GM18519 (cell line): ENCODE measurements at regions not wholly inside any gene's neighbourhood (a gene's known extent, or its start where the extent isn't known, plus 50 kb on each side); places are given as distances from the start of the nearest gene placed in this dataset.

Source experiments
- ATAC-seq: cut with Tn5 transposase; IDR thresholded peaks from one replicate; pipeline ENCODE4 v1.9.1; 2021; ENCODE audit warnings: mild to moderate bottlenecking, moderate library complexity; ENCODE audit not compliant: unreplicated experiment, low FRiP score

DNA sequence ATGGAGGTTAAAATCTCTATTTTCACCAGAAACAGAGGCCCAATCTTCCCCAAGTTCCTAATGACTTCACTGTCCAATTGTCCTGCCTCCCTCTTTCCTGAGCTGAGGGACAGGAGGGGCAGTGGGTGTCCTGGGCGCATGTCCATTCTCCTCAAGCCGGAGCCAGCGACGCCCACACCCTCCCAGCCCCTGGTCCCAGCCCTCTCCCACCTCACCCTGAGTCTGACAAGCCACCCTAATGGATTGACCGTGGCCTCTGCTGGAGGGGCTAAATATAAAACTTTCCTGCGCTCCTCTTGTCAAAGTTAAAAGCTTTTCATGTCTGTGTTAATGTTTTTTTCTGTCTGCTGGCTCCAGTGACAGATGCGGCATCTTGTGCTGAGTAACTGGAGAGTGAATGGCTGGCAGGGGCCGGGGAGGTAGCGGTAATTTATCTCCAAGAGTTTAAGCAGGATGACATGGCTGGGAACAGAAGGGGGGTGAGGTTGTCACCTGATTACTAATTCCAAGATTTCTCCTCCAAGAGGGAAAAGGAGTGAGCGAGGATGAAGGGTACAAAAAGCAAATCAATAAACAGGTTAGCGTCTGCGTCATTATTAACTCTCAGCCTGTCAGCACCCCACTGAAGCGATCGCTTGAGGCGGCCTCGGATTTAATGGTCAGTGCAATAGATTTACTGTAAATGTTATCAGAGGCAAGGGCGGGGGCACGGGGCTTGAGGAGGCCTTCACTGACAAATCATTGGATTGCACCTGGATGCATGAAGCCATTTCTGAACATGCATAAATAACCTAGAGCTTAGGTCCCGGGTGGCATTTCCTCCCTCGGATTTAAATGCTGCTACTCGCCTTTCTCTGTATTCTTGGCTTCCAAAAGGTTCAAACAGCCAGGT, 118.1 kb upstream of the MAFB start:
- ATAC-seq, result no peak

DNA sequence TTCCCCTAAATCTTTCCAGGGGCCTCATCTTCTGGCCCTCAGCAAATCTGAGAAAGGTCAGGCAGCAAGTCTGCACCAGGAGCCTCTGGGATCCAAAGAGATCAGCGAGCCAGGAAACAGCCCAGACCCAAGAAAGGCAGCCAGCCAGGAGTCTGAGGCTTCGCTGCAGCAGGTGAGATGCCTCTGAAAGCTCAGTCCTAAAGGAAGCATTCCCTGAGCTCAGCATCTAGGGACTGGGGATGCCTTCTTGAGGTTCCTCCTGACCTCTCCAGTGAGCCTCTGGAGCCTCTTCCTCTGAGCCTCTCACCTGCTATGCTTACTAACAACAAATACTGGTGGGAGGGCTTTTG, 118.8 kb upstream of the MAFB start:
- ATAC-seq, result no peak

GRCh38 chr20:40808936-40809335, 119.9 kb upstream of the MAFB start:
- no peak for ATAC-seq

DNA sequence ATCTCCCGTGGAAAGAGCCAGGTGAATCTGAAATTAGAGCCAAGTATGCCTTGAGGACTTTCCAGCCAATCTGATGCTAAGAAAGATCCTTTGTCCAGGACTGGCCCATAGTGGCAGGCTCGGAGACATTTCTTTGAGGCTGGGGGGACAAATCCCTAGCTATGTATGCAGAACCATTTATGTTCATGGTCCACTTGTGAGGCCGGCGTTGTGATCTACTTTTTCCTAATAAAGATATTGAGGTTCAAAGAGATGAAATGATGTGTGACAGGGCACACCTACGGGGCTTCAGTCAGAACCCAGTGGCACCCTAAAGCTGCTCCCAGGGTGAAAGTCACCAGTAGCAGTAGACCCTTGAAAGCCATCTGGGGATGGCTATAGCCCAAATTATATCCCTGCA, 120.3 kb upstream of the MAFB start:
- ATAC-seq, result no peak

GRCh38 chr20:40810332-40811000, 121.4 kb upstream of the MAFB start:
- ATAC-seq, result no peak

- ATAC-seq, result no peak
Measured at GRCh38 chr20:40811004-40811403, 122.0 kb upstream of the MAFB start.

- ATAC-seq, result no peak
Measured at GRCh38 chr20:40811660-40812414, 122.8 kb upstream of the MAFB start.

DNA sequence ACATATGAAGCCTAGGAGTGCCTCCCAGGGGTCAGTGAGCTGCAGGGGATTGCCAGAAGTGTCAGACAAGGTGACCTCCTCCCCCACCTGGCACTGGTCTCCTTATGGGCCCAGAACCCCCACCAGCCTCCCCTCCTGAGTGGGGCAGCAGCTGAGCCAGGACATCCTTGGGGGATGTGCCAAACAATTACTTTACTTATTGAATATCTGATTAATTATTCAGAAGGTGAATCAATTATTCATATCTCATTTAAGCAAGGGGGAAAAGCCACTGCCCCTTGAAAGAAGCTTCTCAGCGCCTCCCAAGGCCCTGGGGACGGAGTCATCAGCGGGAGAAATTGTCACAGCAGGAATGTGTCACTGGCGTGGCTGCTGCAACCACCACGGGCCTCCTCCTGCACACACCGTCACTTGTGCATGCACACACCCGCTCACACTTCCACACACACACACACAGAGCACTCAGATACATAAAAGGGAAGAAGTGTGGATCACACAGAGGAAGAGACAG, 123.4 kb upstream of the MAFB start:
- ATAC-seq, result no peak

DNA sequence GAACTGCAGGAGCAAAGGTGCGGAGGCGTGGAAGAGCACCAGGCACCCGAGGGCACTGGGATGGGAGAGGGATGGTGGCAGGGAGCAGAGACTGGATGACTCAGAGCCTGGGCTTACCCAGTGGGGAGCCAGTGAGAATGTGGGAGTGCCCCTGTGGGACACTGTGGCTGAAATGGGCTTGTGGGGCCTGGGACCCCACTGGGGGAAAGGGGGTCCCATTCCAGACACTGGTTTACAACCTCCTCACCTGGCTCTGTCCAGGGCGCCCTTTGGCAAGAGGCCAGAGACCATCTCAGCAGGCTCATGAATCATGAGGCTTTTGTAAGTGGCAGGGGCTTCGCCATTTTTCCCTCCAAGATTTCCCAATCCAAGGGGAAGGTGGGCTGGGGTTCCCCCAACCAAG, 124.0 kb upstream of the MAFB start:
- no peak for ATAC-seq

DNA sequence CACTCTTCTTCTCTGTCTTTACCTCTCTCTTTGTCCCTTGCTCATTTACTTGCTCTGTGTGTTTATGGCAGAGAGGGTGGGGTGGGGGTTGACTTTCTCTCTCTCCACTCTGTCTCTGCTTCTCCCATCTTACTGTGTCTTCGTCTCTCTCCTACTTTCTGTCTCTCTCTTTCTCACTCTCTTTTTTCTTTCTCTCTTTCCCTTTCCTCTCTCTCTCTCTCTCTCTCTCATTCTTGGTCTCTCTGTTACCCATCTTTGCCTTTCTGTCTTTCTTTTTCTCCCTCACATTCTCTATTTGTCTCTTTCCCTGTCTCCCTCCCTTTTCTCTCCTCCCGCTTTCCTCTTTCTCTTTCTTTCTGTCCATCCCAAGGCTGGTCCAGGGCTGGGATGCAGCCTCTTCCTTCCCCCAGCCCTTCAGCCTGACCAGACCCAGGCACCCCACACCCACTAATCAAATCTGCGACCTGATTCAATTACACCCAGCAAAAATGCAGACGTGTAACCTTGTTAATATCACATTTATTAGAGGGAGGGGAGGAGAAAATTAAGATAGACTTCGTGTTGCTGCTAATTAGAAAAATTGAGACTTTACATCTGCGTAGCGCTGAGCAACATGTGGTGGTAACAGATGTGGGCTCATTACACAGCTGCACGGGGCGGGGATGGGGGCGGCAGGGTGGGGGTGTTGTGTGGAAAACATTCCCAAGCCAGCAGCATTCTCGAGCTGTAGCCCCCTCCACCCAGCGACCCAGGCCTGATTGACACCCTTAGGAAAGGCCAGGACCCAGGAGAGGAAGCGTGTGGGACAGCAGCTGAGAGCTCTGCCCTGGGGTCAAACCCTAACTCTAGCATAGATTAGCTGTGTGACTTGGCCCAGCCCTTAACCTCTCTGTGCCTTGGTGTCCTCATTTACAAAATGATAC, 124.9 kb upstream of the MAFB start:
- no peak for ATAC-seq

DNA sequence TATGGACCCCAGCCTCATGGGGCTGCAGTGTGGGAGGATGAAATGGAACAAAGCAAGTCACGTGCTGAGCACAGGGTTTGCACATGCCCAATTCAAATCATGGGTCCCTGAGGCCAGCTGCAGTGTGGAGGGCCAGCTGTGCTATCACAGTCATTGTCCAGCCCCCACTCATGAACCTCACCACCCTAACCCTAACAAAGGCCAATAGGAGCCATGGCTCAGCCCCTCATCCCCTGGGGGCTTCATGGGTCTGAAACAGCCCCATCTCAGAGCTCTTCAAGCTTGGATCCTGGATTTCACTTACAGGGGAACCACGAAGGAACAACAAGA, 125.6 kb upstream of the MAFB start:
- ATAC-seq, result no peak

GRCh38 chr20:40815156-40816038, 126.4 kb upstream of the MAFB start:
- no peak for ATAC-seq

- no peak for ATAC-seq
Measured at GRCh38 chr20:40816039-40816352, 127.0 kb upstream of the MAFB start.

GRCh38 chr20:40821429-40821828, 132.4 kb upstream of the MAFB start:
- no peak for ATAC-seq

DNA sequence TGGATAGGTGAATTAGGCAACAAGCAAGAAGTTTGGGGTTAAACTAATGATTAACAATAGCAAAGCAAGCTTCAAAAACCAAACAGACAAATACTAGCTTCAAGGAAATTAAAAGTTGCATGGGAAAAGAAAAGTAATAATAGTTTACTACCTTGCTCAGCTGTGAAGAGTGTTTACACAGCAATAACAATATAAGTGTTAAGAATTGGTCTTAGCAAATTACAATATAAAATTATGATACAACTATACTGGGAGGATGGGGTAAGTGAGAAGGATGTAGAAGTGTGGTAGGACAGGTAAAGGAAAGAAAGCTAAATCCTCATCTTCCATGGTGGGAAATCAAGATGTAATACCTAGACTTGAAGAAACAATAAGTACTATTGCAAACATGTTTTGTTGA, 137.7 kb upstream of the MAFB start:
- ATAC-seq, result no peak

- no peak for ATAC-seq
Measured at GRCh38 chr20:40835321-40835720, 146.3 kb upstream of the MAFB start.

GRCh38 chr20:40838509-40838908, 149.5 kb upstream of the MAFB start:
- ATAC-seq, result no peak

- ATAC-seq, result no peak
Measured at GRCh38 chr20:40843251-40843650, 154.2 kb upstream of the MAFB start.

GRCh38 chr20:40844332-40844731, 155.3 kb upstream of the MAFB start:
- ATAC-seq, result no peak
